VCaP (cell line): ENCODE measurements at regions not wholly inside any gene's neighbourhood (a gene's known extent, or its start where the extent isn't known, plus 50 kb on each side); places are given as distances from the start of the nearest gene placed in this dataset.

Experiments used
- H3K27ac ChIP-seq: fragments of 450-650 bp; 2 replicates; pipeline ENCODE4 v1.5.1; 2017
- CTCF ChIP-seq: fragments of 450-650 bp; conservative IDR thresholded peaks from 2 replicates; pipeline ENCODE4 v1.5.1; 2017; ENCODE audit warnings: mild to moderate bottlenecking, moderate library complexity

GRCh38 chr15:70182858-70183695 is 85.4 kb upstream of the TLE3 start:
- TF ChIP-seq CTCF, result no peak
- H3K27ac ChIP-seq, result no peak overlapping the region

- no peak for TF ChIP-seq CTCF
- no peak overlapping the region for H3K27ac ChIP-seq
These were observed 84.0 kb upstream of the TLE3 start for GRCh38 chr15:70181626-70182255.

GRCh38 chr15:70180186-70180875 is 82.6 kb upstream of the TLE3 start:
- H3K27ac ChIP-seq, result no peak overlapping the region
- no peak for TF ChIP-seq CTCF

GRCh38 chr15:70179309-70179892 is 81.7 kb upstream of the TLE3 start:
- H3K27ac ChIP-seq, result no peak overlapping the region
- no peak for TF ChIP-seq CTCF

GRCh38 chr15:70178335-70179084 is 80.8 kb upstream of the TLE3 start:
- H3K27ac ChIP-seq, result no peak overlapping the region
- TF ChIP-seq CTCF, result no peak

- no peak for TF ChIP-seq CTCF
- no peak overlapping the region for H3K27ac ChIP-seq
These were observed 75.0 kb upstream of the TLE3 start for GRCh38 chr15:70172566-70173225.
